ENCODE measurements at regions not wholly inside any gene's neighbourhood (a gene's known extent, or its start where the extent isn't known, plus 50 kb on each side); places are given as distances from the start of the nearest gene placed in this dataset.
A peak's percentile ranks its signal among the peaks of the same experiment; 100 is the strongest.

DNA sequence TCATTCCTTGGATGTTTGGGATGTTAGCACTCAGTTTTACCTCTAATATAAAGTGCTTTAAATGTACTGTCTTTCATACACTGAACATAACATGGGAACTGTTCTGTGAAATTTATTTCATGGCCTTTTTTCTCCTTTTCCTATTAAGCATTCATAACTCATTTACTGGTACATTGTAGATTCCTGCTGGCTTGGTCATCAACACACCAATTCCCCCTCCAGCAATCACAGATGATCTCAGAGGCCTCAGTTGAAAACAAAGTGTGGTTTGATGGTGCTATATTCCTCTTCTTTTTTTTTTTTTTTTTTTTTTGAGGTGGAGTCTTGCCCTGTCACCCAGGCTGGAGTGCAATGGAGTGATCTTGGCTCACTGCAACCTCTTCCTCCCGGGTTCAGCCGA is 61.9 kb upstream of the FAM47B start:
- H3K4me3 ChIP-seq = no peak overlapping the region
- TF ChIP-seq POLR2A (IDR thresholded peaks at IDR 0.05) = no peak
- TF ChIP-seq, protein P1, sequence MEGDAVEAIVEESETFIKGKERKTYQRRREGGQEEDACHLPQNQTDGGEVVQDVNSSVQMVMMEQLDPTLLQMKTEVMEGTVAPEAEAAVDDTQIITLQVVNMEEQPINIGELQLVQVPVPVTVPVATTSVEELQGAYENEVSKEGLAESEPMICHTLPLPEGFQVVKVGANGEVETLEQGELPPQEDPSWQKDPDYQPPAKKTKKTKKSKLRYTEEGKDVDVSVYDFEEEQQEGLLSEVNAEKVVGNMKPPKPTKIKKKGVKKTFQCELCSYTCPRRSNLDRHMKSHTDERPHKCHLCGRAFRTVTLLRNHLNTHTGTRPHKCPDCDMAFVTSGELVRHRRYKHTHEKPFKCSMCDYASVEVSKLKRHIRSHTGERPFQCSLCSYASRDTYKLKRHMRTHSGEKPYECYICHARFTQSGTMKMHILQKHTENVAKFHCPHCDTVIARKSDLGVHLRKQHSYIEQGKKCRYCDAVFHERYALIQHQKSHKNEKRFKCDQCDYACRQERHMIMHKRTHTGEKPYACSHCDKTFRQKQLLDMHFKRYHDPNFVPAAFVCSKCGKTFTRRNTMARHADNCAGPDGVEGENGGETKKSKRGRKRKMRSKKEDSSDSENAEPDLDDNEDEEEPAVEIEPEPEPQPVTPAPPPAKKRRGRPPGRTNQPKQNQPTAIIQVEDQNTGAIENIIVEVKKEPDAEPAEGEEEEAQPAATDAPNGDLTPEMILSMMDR (IDR thresholded peaks at IDR 0.05) = no peak
- 76 to 92% (median 91%) methylated on average over 2 of the region's 2 CpGs for WGBS, 4 donors
- H3K9me3 ChIP-seq = no peaks in the 10 kb centered on the region
- no peak for ATAC-seq
- DNase-seq = no peak
- H3K4me1 ChIP-seq = no peaks in the 10 kb centered on the region
- H3K27ac ChIP-seq = no peak overlapping the region
- no peaks in the 10 kb centered on the region for H3K27me3 ChIP-seq
- intact Hi-C loops (cut with DNase I) = no loop called here
- no peaks in the 10 kb centered on the region for H3K36me3 ChIP-seq

DNA sequence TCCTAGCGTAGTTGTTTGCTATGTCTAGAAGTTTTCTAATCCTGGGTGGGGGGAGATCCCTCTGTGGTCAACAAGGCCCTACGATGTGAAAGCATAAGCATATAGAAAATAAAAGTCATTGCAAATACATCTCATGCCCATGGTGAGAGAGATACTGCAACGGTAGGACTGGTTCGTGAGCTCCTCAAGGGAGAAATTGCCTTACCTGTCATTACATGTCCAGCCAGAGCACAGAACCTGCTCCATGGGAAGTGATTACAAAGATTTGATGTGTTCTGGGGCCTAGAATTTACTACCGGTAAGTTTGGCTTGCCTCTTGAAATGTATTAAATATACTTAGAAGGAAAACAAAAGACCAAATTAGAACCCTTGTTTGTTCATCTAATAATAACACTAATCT is 60.9 kb upstream of the FAM47B start:
- H3K9me3 ChIP-seq = no peaks in the 10 kb centered on the region
- WGBS, 4 donors = 84 to 93% (median 93%) methylated on average over 5 of the region's 5 CpGs
- ATAC-seq (no peak), DNase-seq (no peak)
- intact Hi-C loops (cut with DNase I) = no loop called here
- no peaks in the 10 kb centered on the region for H3K36me3 ChIP-seq
- TF ChIP-seq, protein P1 (IDR thresholded peaks at IDR 0.05) = no peak
- no peak for TF ChIP-seq POLR2A (IDR thresholded peaks at IDR 0.05)
- H3K27ac ChIP-seq = no peak overlapping the region
- no peak overlapping the region for H3K4me3 ChIP-seq
- no peaks in the 10 kb centered on the region for H3K27me3 ChIP-seq
- H3K4me1 ChIP-seq = no peaks in the 10 kb centered on the region

DNA sequence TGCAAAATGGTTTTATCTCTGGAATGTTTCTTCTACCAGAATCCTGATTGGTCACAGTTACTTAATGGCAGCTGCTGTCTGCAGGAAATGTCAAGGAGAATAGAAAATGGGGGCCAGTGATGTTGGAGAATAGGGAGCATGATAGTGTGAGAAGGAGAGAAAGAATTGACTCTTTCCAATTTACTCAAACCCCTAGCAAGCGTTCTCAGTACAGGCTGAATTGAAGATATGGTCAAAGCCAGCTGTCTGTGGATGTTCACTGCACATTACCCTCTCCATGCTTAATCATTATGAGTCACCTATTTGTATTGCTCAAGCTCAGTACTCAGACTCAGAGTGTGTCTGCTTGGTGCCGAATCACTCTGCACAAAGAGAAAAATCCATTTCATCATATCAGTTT is 57.8 kb upstream of the FAM47B start:
- 57 to 69% (median 61%) methylated on average over 2 of the region's 2 CpGs for WGBS, 4 donors
- Histone ChIP-seq H3K4me1 (no peaks in the 10 kb centered on the region), H3K27ac (no peak overlapping the region), H3K9me3 (no peaks in the 10 kb centered on the region), H3K4me3 (no peak overlapping the region), H3K27me3 (peaks cover 0 to 4% (median 0%) of the 10 kb centered on the region in 9 donors), H3K36me3 (no peaks in the 10 kb centered on the region)
- peak in 2 of 4 donors; percentile 64 to 89 for ATAC-seq
- intact Hi-C loops (cut with DNase I) = no loop called here
- no peak for TF ChIP-seq POLR2A (IDR thresholded peaks at IDR 0.05)
- TF ChIP-seq, protein P1 (IDR thresholded peaks at IDR 0.05) = no peak
- DNase-seq = no peak

DNA sequence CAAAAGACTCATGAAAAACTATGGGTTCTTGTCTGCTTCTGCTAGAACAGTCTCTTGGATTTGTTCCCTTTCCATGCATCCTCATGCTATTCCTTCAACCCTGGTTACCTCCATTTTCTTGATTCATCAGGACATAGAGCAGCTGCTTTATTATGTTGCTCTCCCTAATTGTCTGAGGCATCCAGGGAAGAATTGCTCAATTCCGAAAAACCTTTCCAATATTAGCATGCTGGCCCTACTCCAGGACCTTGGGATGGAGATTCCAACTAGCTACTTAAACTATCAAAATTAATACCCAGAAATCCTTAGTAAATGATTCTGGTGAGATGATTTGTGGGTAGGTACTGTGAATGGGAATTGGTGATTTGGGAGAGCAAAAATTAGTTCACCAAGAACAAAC is 56.6 kb upstream of the FAM47B start:
- H3K27me3 ChIP-seq = peaks cover 0 to 4% (median 0%) of the 10 kb centered on the region in 9 donors
- DNase-seq (no peak), ATAC-seq (no peak)
- H3K9me3 ChIP-seq = no peaks in the 10 kb centered on the region
- no peak overlapping the region for H3K4me3 ChIP-seq
- TF ChIP-seq, protein P1 (IDR thresholded peaks at IDR 0.05) = no peak
- intact Hi-C loops (cut with DNase I) = no loop called here
- H3K27ac ChIP-seq = no peak overlapping the region
- 59 to 83% (median 75%) methylated on average over 1 of the region's 1 CpG for WGBS, 4 donors
- no peaks in the 10 kb centered on the region for H3K36me3 ChIP-seq
- H3K4me1 ChIP-seq = no peaks in the 10 kb centered on the region
